Neural cell (in vitro differentiated cells): ENCODE measurements at regions not wholly inside any gene's neighbourhood (a gene's known extent, or its start where the extent isn't known, plus 50 kb on each side); places are given as distances from the start of the nearest gene placed in this dataset.

Experiments
- H2AFZ ChIP-seq: fragments of 200-600, 300-800 bp; sonication (generic), shearing (Covaris generic); 2 replicates; pipeline ENCODE4 v1.6.0; 2014; ENCODE audit warnings: low read depth, mild to moderate bottlenecking, antibody characterized with exemption, low read length, moderate library complexity
- H3F3A ChIP-seq: fragments of 200-600 bp; shearing (Covaris generic); 2 replicates; pipeline ENCODE4 v1.6.1; 2016; ENCODE audit warnings: mild to moderate bottlenecking, moderate library complexity, mixed read lengths, antibody characterized with exemption, low read length; ENCODE audit not compliant: insufficient read depth, poor library complexity, severe bottlenecking
- H3K27ac ChIP-seq: fragments of 200-600, 300-800 bp; sonication (generic), shearing (Covaris generic); 2 replicates; pipeline ENCODE4 v1.5.1; 2014; ENCODE audit warnings: mild to moderate bottlenecking, low read length, moderate library complexity
- H3K27me3 ChIP-seq: fragments of 300-800, 200-600 bp; sonication (generic), shearing (Covaris generic); 2 replicates; pipeline ENCODE4 v1.6.0; 2014; ENCODE audit warnings: mild to moderate bottlenecking, low read depth, low read length, moderate library complexity; ENCODE audit not compliant: insufficient read depth
- H3K36me3 ChIP-seq: fragments of 300-800, 200-600 bp; sonication (generic), shearing (Covaris generic); 2 replicates; pipeline ENCODE4 v1.5.1; 2014; ENCODE audit warnings: mild to moderate bottlenecking, antibody characterized with exemption, low read length, moderate library complexity; ENCODE audit not compliant: insufficient read depth
- H3K4me2 ChIP-seq: fragments of 300-800, 200-600 bp; sonication (generic), shearing (Covaris generic); 2 replicates; pipeline ENCODE4 v1.6.0; 2014; ENCODE audit warnings: mild to moderate bottlenecking, low read length
- H3K4me3 ChIP-seq: fragments of 300-800, 200-600 bp; sonication (generic), shearing (Covaris generic); 2 replicates; pipeline ENCODE4 v1.5.1; 2014; ENCODE audit warnings: mild to moderate bottlenecking, low read length, moderate library complexity
- H3K79me2 ChIP-seq: fragments of 200-600 bp; shearing (Covaris generic); replicated peaks from 2 replicates; pipeline ENCODE4 v1.6.0; 2014; ENCODE audit warnings: mild to moderate bottlenecking, low read length, moderate library complexity; ENCODE audit not compliant: insufficient read depth
- H3K9ac ChIP-seq: fragments of 300-800, 200-600 bp; sonication (generic), shearing (Covaris generic); 2 replicates; pipeline ENCODE4 v1.6.1; 2016; ENCODE audit warnings: mild to moderate bottlenecking, low read length, mixed read lengths
- H3K9me2 ChIP-seq: fragments of 200-600 bp; shearing (Covaris generic); 2 replicates; pipeline ENCODE4 v1.6.1; 2016; ENCODE audit warnings: mild to moderate bottlenecking, low read length, mixed read lengths; ENCODE audit not compliant: insufficient read depth
- H3K9me3 ChIP-seq: fragments of 200-600, 300-800 bp; sonication (generic), shearing (Covaris generic); 2 replicates; pipeline ENCODE4 v1.6.1; 2016; ENCODE audit warnings: mild to moderate bottlenecking, mixed run types, low read length, moderate library complexity, mixed read lengths
- H4K20me1 ChIP-seq: fragments of 200-600 bp; shearing (Covaris generic); 2 replicates; pipeline ENCODE4 v1.6.1; 2016; ENCODE audit warnings: mild to moderate bottlenecking, mixed run types; ENCODE audit not compliant: insufficient read depth
- CTCF ChIP-seq: fragments of 450-650 bp; IDR thresholded peaks from 2 replicates; pipeline ENCODE4 v1.5.1; 2014; ENCODE audit warnings: antibody characterized with exemption, mild to moderate bottlenecking, moderate library complexity; ENCODE audit not compliant: poor library complexity, severe bottlenecking
- EP300 ChIP-seq: fragments of 450-650 bp; conservative IDR thresholded peaks from 2 replicates; pipeline ENCODE4 v1.6.1; 2014; ENCODE audit warnings: antibody characterized with exemption, mild to moderate bottlenecking, moderate library complexity; ENCODE audit not compliant: poor library complexity, severe bottlenecking
- EZH2 ChIP-seq: fragments of 200-600, 300-800 bp; shearing (Covaris generic), sonication (generic); IDR thresholded peaks from 2 replicates; pipeline ENCODE4 v1.6.1; 2014; ENCODE audit warnings: antibody characterized with exemption, low read length, borderline replicate concordance, mild to moderate bottlenecking; ENCODE audit not compliant: insufficient read depth, poor library complexity, severe bottlenecking
- MXI1 ChIP-seq: fragments of 450-650 bp; conservative IDR thresholded peaks from 2 replicates; pipeline ENCODE4 v1.6.1; 2014; ENCODE audit warnings: antibody characterized with exemption, mild to moderate bottlenecking; ENCODE audit not compliant: poor library complexity, severe bottlenecking
- POLR2AphosphoS5 ChIP-seq: IDR thresholded peaks from 2 replicates; pipeline ENCODE4 v1.6.1; 2012
- RAD21 ChIP-seq: fragments of 450-650 bp; conservative IDR thresholded peaks from 2 replicates; pipeline ENCODE4 v1.6.1; 2014; ENCODE audit warnings: antibody characterized with exemption, mild to moderate bottlenecking, moderate library complexity
- REST ChIP-seq: IDR thresholded peaks from 2 replicates; pipeline ENCODE4 v1.6.1; 2012; ENCODE audit warnings: borderline replicate concordance
- SMC3 ChIP-seq: fragments of 450-650 bp; conservative IDR thresholded peaks from 2 replicates; pipeline ENCODE4 v1.6.1; 2014; ENCODE audit warnings: antibody characterized with exemption, mild to moderate bottlenecking, moderate library complexity; ENCODE audit not compliant: poor library complexity
- TAF1 ChIP-seq: IDR thresholded peaks from 2 replicates; pipeline ENCODE4 v1.6.1; 2012; ENCODE audit warnings: low read depth

DNA sequence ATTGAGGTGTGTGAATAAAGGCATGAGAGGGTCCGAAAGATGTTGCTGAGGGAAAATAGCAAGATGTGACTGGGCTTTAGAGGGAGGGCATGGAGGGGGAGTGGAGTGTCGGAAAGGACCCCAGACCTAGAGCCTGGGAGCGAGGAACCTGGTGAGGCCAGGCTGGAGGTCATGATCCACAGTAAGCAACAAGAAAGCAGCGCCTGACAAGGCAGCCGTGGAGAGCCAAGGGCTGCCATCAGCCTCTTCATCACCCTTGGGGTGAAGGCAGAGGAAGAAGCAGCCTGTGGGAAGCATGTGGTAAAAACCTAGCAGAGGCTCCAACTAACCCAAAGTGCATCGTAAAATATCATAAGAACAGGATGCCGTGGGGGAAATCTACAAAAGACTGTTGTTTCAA is 162.8 kb upstream of the SOX1 start:
- no peak overlapping the region for H2AFZ ChIP-seq
- H3K36me3 ChIP-seq, result no peaks in the 10 kb centered on the region
- H3K9ac ChIP-seq, result no peak overlapping the region
- no peaks in the 10 kb centered on the region for H3F3A ChIP-seq
- H3K4me2 ChIP-seq, result no peak overlapping the region
- no peaks in the 10 kb centered on the region for H3K9me2 ChIP-seq
- TF ChIP-seq EZH2 (no peak), REST (no peak), CTCF (no peak), TAF1 (no peak), MXI1 (no peak), POLR2AphosphoS5 (no peak), EP300 (no peak), RAD21 (no peak), SMC3 (no peak)
- no peaks in the 10 kb centered on the region for H4K20me1 ChIP-seq
- no peaks in the 10 kb centered on the region for H3K27me3 ChIP-seq
- H3K4me3 ChIP-seq, result no peak overlapping the region
- H3K9me3 ChIP-seq, result no peaks in the 10 kb centered on the region
- no peaks in the 10 kb centered on the region for H3K79me2 ChIP-seq
- H3K27ac ChIP-seq, result no peak overlapping the region

DNA sequence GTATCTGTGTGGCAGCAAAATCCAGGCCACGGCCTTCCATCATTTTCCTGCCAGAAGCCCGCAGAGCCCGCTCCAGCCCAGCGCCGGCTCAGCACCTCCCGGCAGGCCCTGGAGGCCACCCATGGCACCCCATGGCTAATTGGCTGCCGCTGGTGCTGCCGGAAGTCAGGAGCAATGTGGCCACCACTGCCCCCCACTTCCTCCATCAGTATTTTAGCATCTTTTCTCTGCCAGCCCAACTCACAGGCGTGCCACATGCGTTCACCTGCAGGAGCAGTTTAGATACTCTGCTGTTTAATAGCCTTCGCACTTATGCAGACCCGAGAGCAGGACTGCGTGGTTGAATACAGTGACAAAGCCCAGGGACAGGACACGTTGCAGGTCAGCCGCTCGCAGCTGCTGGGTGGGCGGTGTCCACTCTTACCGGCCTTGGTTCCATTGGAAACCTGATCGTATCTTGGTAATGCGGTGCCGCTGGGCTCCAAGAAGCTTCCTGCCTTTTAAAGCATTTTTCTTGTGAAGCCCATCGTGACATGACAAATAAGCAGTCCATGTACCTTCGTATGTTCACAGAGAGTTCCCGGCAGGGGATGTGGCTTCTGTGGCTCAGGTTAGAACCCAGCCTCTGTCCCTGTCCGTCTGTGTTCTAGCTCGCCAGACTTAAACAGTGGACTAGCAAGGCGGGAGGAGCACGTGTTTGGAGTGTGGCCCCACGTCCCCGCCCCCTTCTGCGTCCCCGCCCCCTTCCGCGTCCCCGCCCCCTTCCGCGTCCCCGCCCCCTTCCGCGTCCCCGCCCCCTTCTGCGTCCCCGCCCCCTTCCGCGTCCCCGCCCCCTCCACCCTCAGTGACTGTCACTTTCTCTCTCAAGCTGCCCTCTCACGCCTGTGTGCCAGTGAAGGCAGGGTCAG is 162.0 kb upstream of the SOX1 start:
- no peaks in the 10 kb centered on the region for H3K79me2 ChIP-seq
- no peaks in the 10 kb centered on the region for H3F3A ChIP-seq
- no peak overlapping the region for H3K4me3 ChIP-seq
- no peak overlapping the region for H3K9ac ChIP-seq
- H3K36me3 ChIP-seq, result no peaks in the 10 kb centered on the region
- H4K20me1 ChIP-seq, result no peaks in the 10 kb centered on the region
- no peaks in the 10 kb centered on the region for H3K27me3 ChIP-seq
- no peaks in the 10 kb centered on the region for H3K9me3 ChIP-seq
- no peaks in the 10 kb centered on the region for H3K9me2 ChIP-seq
- TF ChIP-seq EP300, result no peak
- TF ChIP-seq RAD21, result no peak
- no peak for TF ChIP-seq MXI1
- TF ChIP-seq POLR2AphosphoS5, result no peak
- TF ChIP-seq CTCF, result no peak
- TF ChIP-seq SMC3, result no peak
- TF ChIP-seq EZH2, result no peak
- no peak for TF ChIP-seq REST
- no peak for TF ChIP-seq TAF1
- no peak overlapping the region for H3K27ac ChIP-seq
- H2AFZ ChIP-seq, result no peak overlapping the region
- no peak overlapping the region for H3K4me2 ChIP-seq
